PC-3 (cell line): ENCODE measurements at regions not wholly inside any gene's neighbourhood (a gene's known extent, or its start where the extent isn't known, plus 50 kb on each side); places are given as distances from the start of the nearest gene placed in this dataset.

Experiments used
- ATAC-seq: fragments of 200-7000 bp; cut with Tn5 transposase; 2 replicates; pipeline ENCODE4 v1.9.1; 2020; ENCODE audit warnings: mild to moderate bottlenecking, moderate library complexity
- BruUV-seq: library from RNA; stranded (reverse); fragments of 400-500 nt; replicated peaks from 2 replicates; lab custom pipeline; 2021; lab: Mats Ljungman, UMichigan
- CTCF ChIA-PET: fragments of 300-600 bp; sonication (Branson Sonifier 250); formaldehyde crosslinking; loops from one replicate; lab custom pipeline; 2022; ENCODE audit warnings: antibody characterized with exemption; lab: Charles Lee
- POLR2A ChIA-PET: fragments of 300-600 bp; sonication (Branson Sonifier 250); formaldehyde crosslinking; loops from one replicate; lab custom pipeline; 2022; ENCODE audit warnings: antibody characterized with exemption; ENCODE audit not compliant: unreplicated experiment; lab: Charles Lee
- DNase-seq: peaks from one replicate; pipeline ENCODE4 v3.0.0-alpha.2; 2015
- H2AFZ ChIP-seq: fragments of 300-600 bp; sonication (generic); 2 replicates; pipeline ENCODE4 v1.6.0; 2016; ENCODE audit warnings: antibody characterized with exemption, low read length
- H3F3A ChIP-seq: fragments of 300-600 bp; sonication (generic); one replicate; pipeline ENCODE4 v1.6.0; 2017; ENCODE audit warnings: antibody characterized with exemption, low read length, control low read depth, mild to moderate bottlenecking; ENCODE audit not compliant: unreplicated experiment
- H3K27ac ChIP-seq: fragments of 300-600 bp; sonication (generic); 2 replicates; pipeline ENCODE4 v1.5.1; 2016; ENCODE audit warnings: mild to moderate bottlenecking, low read length
- H3K27me3 ChIP-seq: fragments of 300-600 bp; sonication (generic); 2 replicates; pipeline ENCODE4 v1.6.1; 2016; ENCODE audit warnings: low read length, mixed read lengths
- H3K36me3 ChIP-seq: fragments of 300-600 bp; sonication (generic); 2 replicates; pipeline ENCODE4 v1.6.1; 2016; ENCODE audit warnings: low read depth, mixed run types, low read length, mixed read lengths
- H3K4me1 ChIP-seq: fragments of 300-600 bp; sonication (generic); 2 replicates; pipeline ENCODE4 v1.5.1; 2016; ENCODE audit warnings: low read length; ENCODE audit not compliant: insufficient read depth
- H3K4me2 ChIP-seq: fragments of 300-600 bp; sonication (generic); 2 replicates; pipeline ENCODE4 v1.6.0; 2016; ENCODE audit warnings: low read length
- H3K4me3 ChIP-seq: fragments of 300-600 bp; sonication (generic); 2 replicates; pipeline ENCODE4 v1.5.1; 2016; ENCODE audit warnings: mild to moderate bottlenecking, low read length, mixed read lengths
- H3K79me2 ChIP-seq: fragments of 300-600 bp; sonication (generic); 2 replicates; pipeline ENCODE4 v1.6.1; 2017; ENCODE audit warnings: low read length, mixed read lengths
- H3K9ac ChIP-seq: fragments of 300-600 bp; sonication (generic); 2 replicates; pipeline ENCODE4 v1.6.0; 2016; ENCODE audit warnings: mild to moderate bottlenecking, low read length
- H3K9me2 ChIP-seq: fragments of 300-600 bp; sonication (generic); replicated peaks from 2 replicates; pipeline ENCODE4 v1.6.1; 2016; ENCODE audit warnings: mixed run types, low read length, mixed read lengths
- H3K9me3 ChIP-seq: fragments of 300-600 bp; sonication (generic); 2 replicates; pipeline ENCODE4 v1.6.1; 2016; ENCODE audit warnings: low read length, mixed read lengths
- H4K20me1 ChIP-seq: fragments of 300-600 bp; sonication (generic); 2 replicates; pipeline ENCODE4 v1.6.1; 2016; ENCODE audit warnings: low read length, mixed read lengths
- EZH2 ChIP-seq: fragments of 300-600 bp; sonication (generic); IDR thresholded peaks from one replicate; pipeline ENCODE4 v1.6.1; 2017; ENCODE audit warnings: antibody characterized with exemption, mild to moderate bottlenecking, low read length; ENCODE audit not compliant: unreplicated experiment
- EZH2phosphoT487 ChIP-seq: fragments of 300-600 bp; sonication (generic); IDR thresholded peaks from 2 replicates; pipeline ENCODE4 v1.6.1; 2018; ENCODE audit warnings: mild to moderate bottlenecking, antibody characterized with exemption, low read length, borderline replicate concordance
- intact Hi-C: fragments of 100-400 bp; cut with micrococcal nuclease; formaldehyde crosslinking; loops from 2 replicates; pipeline ENCODE4 v1.9.0; 2023
- TF ChIP-seq, protein P1 (sequence below): fragments of 300-600 bp; sonication (generic); conservative IDR thresholded peaks from 2 replicates; pipeline ENCODE4 v1.5.1; 2017; ENCODE audit warnings: antibody characterized with exemption, low read depth, mild to moderate bottlenecking, low read length

DNA sequence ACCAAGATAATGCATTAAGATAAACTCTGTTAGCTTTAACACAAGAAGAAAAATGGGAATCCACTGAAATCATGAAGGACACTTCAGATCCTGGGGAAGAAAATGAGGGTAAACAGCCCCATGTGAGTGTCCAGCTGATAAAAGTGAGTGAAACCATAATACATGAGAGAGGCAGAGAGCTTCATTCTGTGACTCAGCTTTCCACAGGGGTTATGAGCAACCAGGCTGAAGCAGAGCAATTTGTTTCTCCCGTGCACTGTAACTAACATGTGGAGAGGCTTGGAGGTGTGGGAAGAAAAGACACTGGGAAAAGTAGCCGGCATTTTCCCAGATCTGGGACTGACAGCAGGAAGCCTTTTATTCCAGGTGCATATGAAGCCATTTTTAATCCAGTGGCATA, 971.7 kb downstream of the ANKRD7 start:
- no peak overlapping the region for H3K9ac ChIP-seq
- H3K79me2 ChIP-seq: no peaks in the 10 kb centered on the region
- no peaks in the 10 kb centered on the region for H3K36me3 ChIP-seq
- H4K20me1 ChIP-seq: no peaks in the 10 kb centered on the region
- no peaks in the 10 kb centered on the region for H3K27me3 ChIP-seq
- H3K9me3 ChIP-seq: no peaks in the 10 kb centered on the region
- POLR2A ChIA-PET: no interaction called here
- H3K4me3 ChIP-seq: no peak overlapping the region
- no TSS peak for BruUV-seq
- no peak for TF ChIP-seq EZH2phosphoT487
- no peak for TF ChIP-seq EZH2
- TF ChIP-seq, protein P1, sequence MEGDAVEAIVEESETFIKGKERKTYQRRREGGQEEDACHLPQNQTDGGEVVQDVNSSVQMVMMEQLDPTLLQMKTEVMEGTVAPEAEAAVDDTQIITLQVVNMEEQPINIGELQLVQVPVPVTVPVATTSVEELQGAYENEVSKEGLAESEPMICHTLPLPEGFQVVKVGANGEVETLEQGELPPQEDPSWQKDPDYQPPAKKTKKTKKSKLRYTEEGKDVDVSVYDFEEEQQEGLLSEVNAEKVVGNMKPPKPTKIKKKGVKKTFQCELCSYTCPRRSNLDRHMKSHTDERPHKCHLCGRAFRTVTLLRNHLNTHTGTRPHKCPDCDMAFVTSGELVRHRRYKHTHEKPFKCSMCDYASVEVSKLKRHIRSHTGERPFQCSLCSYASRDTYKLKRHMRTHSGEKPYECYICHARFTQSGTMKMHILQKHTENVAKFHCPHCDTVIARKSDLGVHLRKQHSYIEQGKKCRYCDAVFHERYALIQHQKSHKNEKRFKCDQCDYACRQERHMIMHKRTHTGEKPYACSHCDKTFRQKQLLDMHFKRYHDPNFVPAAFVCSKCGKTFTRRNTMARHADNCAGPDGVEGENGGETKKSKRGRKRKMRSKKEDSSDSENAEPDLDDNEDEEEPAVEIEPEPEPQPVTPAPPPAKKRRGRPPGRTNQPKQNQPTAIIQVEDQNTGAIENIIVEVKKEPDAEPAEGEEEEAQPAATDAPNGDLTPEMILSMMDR: no peak
- no peak; the same call in 1 of the 2 replicates for ATAC-seq
- DNase-seq: no peak
- H2AFZ ChIP-seq: no peak overlapping the region
- no peaks in the 10 kb centered on the region for H3F3A ChIP-seq
- no peaks in the 10 kb centered on the region for H3K9me2 ChIP-seq
- H3K4me1 ChIP-seq: no peaks in the 10 kb centered on the region
- intact Hi-C loops: no loop called here
- CTCF ChIA-PET: no interaction called here
- no peak overlapping the region for H3K27ac ChIP-seq
- no peak overlapping the region for H3K4me2 ChIP-seq

DNA sequence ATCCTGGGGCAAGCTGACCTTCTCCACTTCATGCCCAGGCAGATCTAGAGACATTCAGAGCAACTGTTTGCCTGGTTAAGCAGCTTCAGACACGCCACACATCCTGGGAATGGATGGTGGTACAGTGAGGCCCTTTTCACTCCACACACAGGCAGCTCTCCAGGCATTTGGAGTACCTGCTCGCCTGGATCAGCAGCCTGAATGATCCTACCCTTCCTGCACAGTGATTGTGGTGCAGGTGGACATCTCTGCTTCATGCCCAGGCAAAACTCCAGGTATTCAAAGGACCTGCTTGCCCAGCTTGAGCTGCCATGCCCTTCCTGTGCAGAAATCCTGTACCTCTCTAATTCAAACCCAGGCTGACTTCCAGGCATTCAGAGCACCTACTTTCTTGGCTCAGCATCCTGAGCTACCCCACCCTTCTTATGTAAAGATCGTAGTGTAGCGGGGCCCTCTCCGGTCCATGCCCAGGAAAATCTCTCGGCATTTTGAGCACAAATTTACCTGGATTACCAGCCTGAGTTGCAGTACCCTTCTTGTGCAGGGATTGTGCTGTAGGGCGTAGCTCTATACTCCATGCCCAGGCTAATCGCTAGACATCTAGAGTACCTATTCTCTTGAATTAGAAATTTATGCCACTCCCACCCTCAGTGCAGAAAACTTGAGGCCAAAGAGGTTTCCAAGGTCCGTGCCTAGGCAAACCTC, 972.8 kb downstream of the ANKRD7 start:
- POLR2A ChIA-PET: interaction anchor here (0.6 kb wide), 1 partner anchor 324 kb away, joined by 15 read pairs; no protein-coding TSS in a partner anchor
- no peak overlapping the region for H3K27ac ChIP-seq
- no peaks in the 10 kb centered on the region for H4K20me1 ChIP-seq
- DNase-seq (no peak), ATAC-seq (peak; percentile 21; the same call in 1 of the 2 replicates)
- H3K79me2 ChIP-seq: no peaks in the 10 kb centered on the region
- H3K9me3 ChIP-seq: no peaks in the 10 kb centered on the region
- TF ChIP-seq EZH2phosphoT487 (no peak), EZH2 (no peak)
- TF ChIP-seq, protein P1: no peak
- no peaks in the 10 kb centered on the region for H3F3A ChIP-seq
- no peak overlapping the region for H3K9ac ChIP-seq
- no peak overlapping the region for H3K4me2 ChIP-seq
- H3K9me2 ChIP-seq: no peaks in the 10 kb centered on the region
- CTCF ChIA-PET: interaction anchor here (0.6 kb wide), 2 partner anchors 21 to 186 kb away, joined by 3 read pairs; no protein-coding TSS in a partner anchor
- no peaks in the 10 kb centered on the region for H3K27me3 ChIP-seq
- BruUV-seq: no TSS peak
- H3K4me3 ChIP-seq: no peak overlapping the region
- H3K36me3 ChIP-seq: no peaks in the 10 kb centered on the region
- intact Hi-C loops: no loop called here
- no peak overlapping the region for H2AFZ ChIP-seq
- H3K4me1 ChIP-seq: no peaks in the 10 kb centered on the region
